H1 (cell line): ENCODE measurements at regions not wholly inside any gene's neighbourhood (a gene's known extent, or its start where the extent isn't known, plus 50 kb on each side); places are given as distances from the start of the nearest gene placed in this dataset.

Experiments used
- CTCF ChIA-PET: fragments of 300-600 bp; sonication (Branson Sonifier 250); formaldehyde crosslinking; loops from one replicate; lab custom pipeline; 2021; ENCODE audit not compliant: partially characterized antibody; lab: Charles Lee
- POLR2A ChIA-PET: fragments of 300-600 bp; sonication (Branson Sonifier 250); formaldehyde crosslinking; loops from one replicate; lab custom pipeline; 2021; ENCODE audit warnings: inconsistent platforms; ENCODE audit not compliant: partially characterized antibody; lab: Charles Lee
- DNase-seq, 2 experiments: peaks; one replicate each; pipeline versions ENCODE4 v3.0.0 to v3.0.0-alpha.2; 2010 to 2022; ENCODE audit warnings: low spot score in 2 of 2, low read depth in 1 of 2, mixed read lengths in 1 of 2
- FAIRE-seq: peaks from 2 replicates; lab custom pipeline; 2011; peaks lifted over from hg19 to GRCh38; lab: Jason Lieb, UNC
- H2AFZ ChIP-seq: 2 replicates; pipeline ENCODE4 v1.8.1; 2012; ENCODE audit warnings: low read length, inconsistent platforms
- H2AK5ac ChIP-seq: 2 replicates; pipeline ENCODE4 v1.6.1; 2013; ENCODE audit warnings: low read depth, low read length
- H2BK120ac ChIP-seq: replicated peaks from 2 replicates; pipeline ENCODE3; 2013; ENCODE audit warnings: low read depth, low read length, inconsistent platforms
- H2BK12ac ChIP-seq: 2 replicates; pipeline ENCODE4 v1.6.1; 2013; ENCODE audit warnings: low read depth, low read length
- H2BK15ac ChIP-seq: 2 replicates; pipeline ENCODE4 v1.6.1; 2013; ENCODE audit warnings: low read length
- H2BK20ac ChIP-seq: 2 replicates; pipeline ENCODE4 v1.6.1; 2013; ENCODE audit warnings: low read length
- H2BK5ac ChIP-seq: 2 replicates; pipeline ENCODE4 v1.6.1; 2013; ENCODE audit warnings: low read depth, low read length
- H3K14ac ChIP-seq: 2 replicates; pipeline ENCODE4 v1.6.1; 2013; ENCODE audit warnings: inconsistent platforms; ENCODE audit not compliant: insufficient read length
- H3K18ac ChIP-seq: 2 replicates; pipeline ENCODE4 v1.6.1; 2013; ENCODE audit warnings: low read length; ENCODE audit errors: extremely low read depth
- H3K23ac ChIP-seq: 2 replicates; pipeline ENCODE4 v1.6.1; 2013; ENCODE audit warnings: inconsistent platforms; ENCODE audit not compliant: insufficient read length
- H3K23me2 ChIP-seq: 2 replicates; pipeline ENCODE4 v1.6.1; 2013; ENCODE audit warnings: low read depth, low read length
- H3K27ac ChIP-seq: 2 replicates; pipeline ENCODE4 v1.6.1; 2011; ENCODE audit warnings: low read depth, low read length, inconsistent platforms
- H3K27me3 ChIP-seq, 4 experiments: replicated peaks in 1 of 4; 1 replicate in 1 of 4; 2 replicates in 3 of 4; pipeline versions ENCODE4 v1.6.1 to v1.8.1; 2011 to 2013; ENCODE audit warnings: low read length in 3 of 4, mild to moderate bottlenecking in 3 of 4, inconsistent platforms in 2 of 4, mixed read lengths in 2 of 4, moderate library complexity in 1 of 4; ENCODE audit not compliant: control insufficient read depth in 3 of 4, insufficient read depth in 3 of 4; ENCODE audit errors: extremely low read depth in 1 of 4
- H3K36me3 ChIP-seq, 4 experiments: 2 replicates each; pipeline versions ENCODE4 v1.6.1 to v1.8.1; 2011 to 2013; ENCODE audit warnings: mild to moderate bottlenecking in 4 of 4, low read length in 3 of 4, moderate library complexity in 2 of 4, control low read depth in 1 of 4, inconsistent platforms in 1 of 4; ENCODE audit not compliant: insufficient read depth in 4 of 4, control insufficient read depth in 2 of 4
- H3K4ac ChIP-seq: replicated peaks from 2 replicates; pipeline ENCODE3; 2013; ENCODE audit warnings: low read length, low read depth, mixed read lengths, inconsistent platforms; ENCODE audit not compliant: insufficient read length
- H3K4me1 ChIP-seq, 4 experiments: replicated peaks in 1 of 4; 1 replicate in 1 of 4; 2 replicates in 3 of 4; pipeline versions ENCODE4 v1.6.1 to v1.8.1; 2011 to 2013; ENCODE audit warnings: low read length in 3 of 4, inconsistent platforms in 2 of 4, mixed read lengths in 1 of 4; ENCODE audit not compliant: insufficient read depth in 4 of 4, control insufficient read depth in 3 of 4
- H3K4me2 ChIP-seq, 2 experiments: 2 replicates each; pipeline versions ENCODE4 v1.6.1 to v1.8.1; 2011 to 2013; ENCODE audit warnings: low read depth in 2 of 2, low read length in 2 of 2, control low read depth in 1 of 2, inconsistent platforms in 1 of 2, mild to moderate bottlenecking in 1 of 2; ENCODE audit not compliant: insufficient read depth in 1 of 2
- H3K4me3 ChIP-seq, 4 experiments: fragments of 200-600, 300-600 bp in 1 of 4; sonication (generic), shearing (Covaris generic), sonication (Bioruptor Twin) in 1 of 4; 2 replicates each; pipeline versions ENCODE4 v1.5.1 to v1.8.1; 2011 to 2016; ENCODE audit warnings: low read length in 4 of 4, low read depth in 3 of 4, control low read depth in 2 of 4, inconsistent platforms in 2 of 4, mild to moderate bottlenecking in 2 of 4, mixed read lengths in 1 of 4, moderate library complexity in 1 of 4; ENCODE audit not compliant: insufficient read depth in 2 of 4; ENCODE audit errors: extremely low read depth in 1 of 4
- H3K56ac ChIP-seq: replicated peaks from 2 replicates; pipeline ENCODE3; 2013; ENCODE audit warnings: low read depth, mild to moderate bottlenecking, mixed read lengths, low read length, inconsistent platforms; ENCODE audit not compliant: insufficient read length
- H3K79me1 ChIP-seq: 2 replicates; pipeline ENCODE4 v1.6.1; 2013; ENCODE audit warnings: low read depth, low read length, control low read depth
- H3K79me2 ChIP-seq, 2 experiments: 2 replicates each; pipeline versions ENCODE4 v1.6.1 to v1.8.1; 2012 to 2013; ENCODE audit warnings: low read length in 2 of 2, mild to moderate bottlenecking in 2 of 2, inconsistent platforms in 1 of 2; ENCODE audit not compliant: insufficient read depth in 2 of 2, control insufficient read depth in 1 of 2
- H3K9ac ChIP-seq, 4 experiments: replicated peaks in 1 of 4; 1 replicate in 1 of 4; 2 replicates in 3 of 4; pipeline versions ENCODE4 v1.6.1 to v1.8.1; 2011 to 2013; ENCODE audit warnings: low read depth in 3 of 4, low read length in 3 of 4, control low read depth in 2 of 4, mild to moderate bottlenecking in 2 of 4, moderate library complexity in 2 of 4, inconsistent platforms in 1 of 4; ENCODE audit errors: extremely low read depth in 1 of 4
- H3K9me3 ChIP-seq, 2 experiments: 2 replicates each; pipeline versions ENCODE4 v1.6.1 to v1.8.1; 2012 to 2013; ENCODE audit warnings: mild to moderate bottlenecking in 2 of 2, moderate library complexity in 2 of 2, control low read depth in 1 of 2, inconsistent platforms in 1 of 2, low read depth in 1 of 2, low read length in 1 of 2, mixed read lengths in 1 of 2; ENCODE audit not compliant: insufficient read depth in 2 of 2
- H4K20me1 ChIP-seq, 2 experiments: replicated peaks in 1 of 2; 2 replicates each; pipeline versions ENCODE3 to v1.8.1; 2011 to 2013; ENCODE audit warnings: inconsistent platforms in 2 of 2, low read length in 2 of 2, mild to moderate bottlenecking in 1 of 2; ENCODE audit not compliant: insufficient read depth in 2 of 2, control insufficient read depth in 1 of 2
- H4K5ac ChIP-seq: 2 replicates; pipeline ENCODE4 v1.6.1; 2013; ENCODE audit warnings: low read length, low read depth, mixed read lengths, inconsistent platforms; ENCODE audit not compliant: insufficient read length
- H4K8ac ChIP-seq: 2 replicates; pipeline ENCODE4 v1.8.0; 2013; ENCODE audit warnings: mild to moderate bottlenecking, moderate library complexity, low read length, inconsistent platforms; ENCODE audit not compliant: insufficient read depth; ENCODE audit errors: extremely low read depth
- H4K91ac ChIP-seq: replicated peaks from 2 replicates; pipeline ENCODE3; 2013; ENCODE audit warnings: low read length, mixed read lengths, inconsistent platforms; ENCODE audit not compliant: insufficient read length
- CREB1 ChIP-seq: IDR thresholded peaks from 2 replicates; pipeline ENCODE4 v1.6.1; 2012; ENCODE audit warnings: inconsistent platforms
- JUND ChIP-seq: IDR thresholded peaks from 2 replicates; pipeline ENCODE4 v1.6.1; 2011; ENCODE audit warnings: mild to moderate bottlenecking, improper control_type of control experiment, low read length
- KDM1A ChIP-seq: fragments of 200-600, 300-600 bp; sonication (generic); IDR thresholded peaks from 2 replicates; pipeline ENCODE4 v1.7.1; 2016; ENCODE audit warnings: mild to moderate bottlenecking, low read length, borderline replicate concordance
- KDM5A ChIP-seq: fragments of 200-600 bp; IDR thresholded peaks from 2 replicates; pipeline ENCODE4 v1.7.1; 2012; ENCODE audit warnings: mild to moderate bottlenecking, low read length, inconsistent platforms, mixed read lengths
- MAFK ChIP-seq: IDR thresholded peaks from 2 replicates; pipeline ENCODE4 v1.6.1; 2012; ENCODE audit warnings: low read depth, mild to moderate bottlenecking, improper control_type of control experiment, low read length
- NANOG ChIP-seq: IDR thresholded peaks from 2 replicates; pipeline ENCODE4 v1.6.1; 2011; ENCODE audit warnings: low read length, low read depth, mild to moderate bottlenecking, inconsistent platforms; ENCODE audit not compliant: insufficient read depth, poor library complexity, severe bottlenecking
- POLR2A ChIP-seq, 2 experiments: IDR thresholded peaks; 1 replicate in 1 of 2; 2 replicates in 1 of 2; pipeline ENCODE4 v1.6.1; 2011; ENCODE audit warnings: low read depth in 2 of 2, low read length in 2 of 2, mild to moderate bottlenecking in 2 of 2; ENCODE audit errors: control extremely low read depth in 1 of 2
- RBBP5 ChIP-seq: IDR thresholded peaks from 2 replicates; pipeline ENCODE4 v1.7.1; 2012; ENCODE audit warnings: low read depth, mild to moderate bottlenecking, inconsistent platforms, low read length, moderate library complexity, borderline replicate concordance
- SIN3A ChIP-seq, 2 experiments: IDR thresholded peaks in 1 of 2; conservative IDR thresholded peaks in 1 of 2; 2 replicates each; pipeline ENCODE4 v1.6.1; 2011 to 2012; ENCODE audit warnings: low read length in 2 of 2, improper control_type of control experiment in 1 of 2, low read depth in 1 of 2, mild to moderate bottlenecking in 1 of 2
- SIRT6 ChIP-seq: IDR thresholded peaks from one replicate; pipeline ENCODE4 v1.7.1; 2012; ENCODE audit warnings: low read length, inconsistent platforms
- SIX5 ChIP-seq: IDR thresholded peaks from 2 replicates; pipeline ENCODE4 v1.6.1; 2011; ENCODE audit warnings: mild to moderate bottlenecking, low read depth, low read length
- SP1 ChIP-seq: IDR thresholded peaks from 2 replicates; pipeline ENCODE4 v1.6.1; 2011; ENCODE audit warnings: low read depth, low read length
- SRF ChIP-seq: IDR thresholded peaks from 2 replicates; pipeline ENCODE4 v1.6.1; 2011; ENCODE audit warnings: mild to moderate bottlenecking, low read depth, low read length, moderate library complexity
- TBP ChIP-seq: IDR thresholded peaks from 2 replicates; pipeline ENCODE4 v1.6.1; 2011; ENCODE audit warnings: low read depth, low read length, improper control_type of control experiment
- WGBS, 2 experiments: shearing (Covaris generic) in 1 of 2; methylation state at CpG; one replicate each; pipeline versions ENCODE4 v1.1.6 to v1.1.7; 2013 to 2015; ENCODE audit warnings: low lambda C conversion rate in 2 of 2, mixed read lengths in 2 of 2, inconsistent platforms in 1 of 2, low coverage in 1 of 2, missing lambda C conversion rate in 1 of 2; ENCODE audit not compliant: insufficient replicate concordance in 2 of 2, insufficient coverage in 1 of 2, insufficient read length in 1 of 2; ENCODE audit errors: extremely low coverage in 1 of 2, missing lambda C conversion rate in 1 of 2; 5-methylcytosine and 5-hydroxymethylcytosine counted together
- TF ChIP-seq, protein P1 (sequence below): IDR thresholded peaks from 2 replicates; pipeline ENCODE4 v1.6.1; 2012; ENCODE audit warnings: low read length, inconsistent platforms

- WGBS, 2 experiments = 94% methylated on average over 3 of the region's 3 CpGs; no CpG with 5 or more reads in 1 of the 2 experiments
- H3K4ac ChIP-seq = no peak overlapping the region
- no peak overlapping the region for H2BK12ac ChIP-seq
- H3K4me3 ChIP-seq = no peak overlapping the region
- no peak overlapping the region for H3K9ac ChIP-seq
- TF ChIP-seq POLR2A (IDR thresholded peaks at IDR 0.05; ENCODE audit: control extremely low read depth in 1 of 2, low read depth in 2 of 2, low read length in 2 of 2) (no peak), KDM5A (no peak), SIRT6 (no peak), KDM1A (no peak), TBP (no peak), SIN3A (conservative IDR thresholded peaks at IDR 0.05 in 1 of 2, IDR thresholded peaks at IDR 0.05 in 1 of 2; ENCODE audit: low read depth in 1 of 2, low read length in 2 of 2) (no peak), MAFK (no peak), RBBP5 (no peak), NANOG (no peak), SIX5 (no peak), JUND (no peak), CREB1 (no peak), SRF (no peak), SP1 (no peak)
- TF ChIP-seq, protein P1, sequence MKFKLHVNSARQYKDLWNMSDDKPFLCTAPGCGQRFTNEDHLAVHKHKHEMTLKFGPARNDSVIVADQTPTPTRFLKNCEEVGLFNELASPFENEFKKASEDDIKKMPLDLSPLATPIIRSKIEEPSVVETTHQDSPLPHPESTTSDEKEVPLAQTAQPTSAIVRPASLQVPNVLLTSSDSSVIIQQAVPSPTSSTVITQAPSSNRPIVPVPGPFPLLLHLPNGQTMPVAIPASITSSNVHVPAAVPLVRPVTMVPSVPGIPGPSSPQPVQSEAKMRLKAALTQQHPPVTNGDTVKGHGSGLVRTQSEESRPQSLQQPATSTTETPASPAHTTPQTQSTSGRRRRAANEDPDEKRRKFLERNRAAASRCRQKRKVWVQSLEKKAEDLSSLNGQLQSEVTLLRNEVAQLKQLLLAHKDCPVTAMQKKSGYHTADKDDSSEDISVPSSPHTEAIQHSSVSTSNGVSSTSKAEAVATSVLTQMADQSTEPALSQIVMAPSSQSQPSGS = no peak
- no peaks in the 10 kb centered on the region for H3K4me1 ChIP-seq
- no peak overlapping the region for H4K91ac ChIP-seq
- no peaks in the 10 kb centered on the region for H3K79me2 ChIP-seq
- H4K5ac ChIP-seq = no peak overlapping the region
- H2AFZ ChIP-seq = no peak overlapping the region
- no peaks in the 10 kb centered on the region for H3K23me2 ChIP-seq
- H3K23ac ChIP-seq = no peak overlapping the region
- no peak overlapping the region for H2BK120ac ChIP-seq
- no peak overlapping the region for H4K8ac ChIP-seq
- H3K27ac ChIP-seq = no peak overlapping the region
- CTCF ChIA-PET = interaction anchor here (0.7 to 1.8 kb wide), 5 partner anchors 14 to 248 kb away, joined by 3 to 6 read pairs (median 4); no protein-coding TSS in a partner anchor
- FAIRE-seq (no peak), DNase-seq (no peak)
- H2AK5ac ChIP-seq = no peak overlapping the region
- H3K79me1 ChIP-seq = no peaks in the 10 kb centered on the region
- H2BK15ac ChIP-seq = no peak overlapping the region
- H4K20me1 ChIP-seq = no peaks in the 10 kb centered on the region
- H3K56ac ChIP-seq = no peak overlapping the region
- H3K14ac ChIP-seq = no peak overlapping the region
- H3K27me3 ChIP-seq = no peaks in the 10 kb centered on the region
- peaks cover 26 to 31% of the 10 kb centered on the region in 2 experiments for H3K9me3 ChIP-seq
- no peak overlapping the region for H3K18ac ChIP-seq
- H2BK20ac ChIP-seq = no peak overlapping the region
- no peak overlapping the region for H3K4me2 ChIP-seq
- H2BK5ac ChIP-seq = no peak overlapping the region
- POLR2A ChIA-PET = no interaction called here
- no peaks in the 10 kb centered on the region for H3K36me3 ChIP-seq
Measured at GRCh38 chr11:71329165-71329510, 76.8 kb upstream of the SHANK2 start.
